SIG-M5 treated with dmso at 0.1 percent for 504 hours (cell line): ENCODE measurements at regions not wholly inside any gene's neighbourhood (a gene's known extent, or its start where the extent isn't known, plus 50 kb on each side); places are given as distances from the start of the nearest gene placed in this dataset.

ENCODE experiments used
- DNase-seq: peaks from one replicate; lab custom pipeline; 2025; ENCODE audit not compliant: unreplicated experiment; lab: John Stamatoyannopoulos, UW

- no peak for DNase-seq
Observed at GRCh38 chr11:134915881-134916280, 503.8 kb upstream of the B3GAT1 start.

DNA sequence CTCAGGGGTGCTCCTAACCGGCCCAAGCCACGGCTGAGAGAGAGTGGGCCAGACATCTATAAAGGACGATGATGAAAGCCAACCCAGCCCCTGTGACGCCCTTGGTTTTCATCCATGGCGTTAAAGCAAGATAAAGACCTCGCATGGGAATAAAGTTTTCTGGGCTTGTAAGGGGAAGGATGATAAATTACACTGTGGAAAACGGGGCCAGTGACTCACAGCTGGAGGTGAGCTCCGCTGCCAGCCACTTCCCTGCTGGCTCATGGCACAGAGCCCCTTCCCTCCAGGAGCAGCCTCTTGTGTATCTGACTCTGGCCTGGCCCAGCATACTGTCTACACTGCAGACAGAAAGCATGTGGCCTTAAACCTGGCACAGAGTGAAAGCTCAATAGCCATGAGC lies 503.2 kb upstream of the B3GAT1 start:
- no peak for DNase-seq

DNA sequence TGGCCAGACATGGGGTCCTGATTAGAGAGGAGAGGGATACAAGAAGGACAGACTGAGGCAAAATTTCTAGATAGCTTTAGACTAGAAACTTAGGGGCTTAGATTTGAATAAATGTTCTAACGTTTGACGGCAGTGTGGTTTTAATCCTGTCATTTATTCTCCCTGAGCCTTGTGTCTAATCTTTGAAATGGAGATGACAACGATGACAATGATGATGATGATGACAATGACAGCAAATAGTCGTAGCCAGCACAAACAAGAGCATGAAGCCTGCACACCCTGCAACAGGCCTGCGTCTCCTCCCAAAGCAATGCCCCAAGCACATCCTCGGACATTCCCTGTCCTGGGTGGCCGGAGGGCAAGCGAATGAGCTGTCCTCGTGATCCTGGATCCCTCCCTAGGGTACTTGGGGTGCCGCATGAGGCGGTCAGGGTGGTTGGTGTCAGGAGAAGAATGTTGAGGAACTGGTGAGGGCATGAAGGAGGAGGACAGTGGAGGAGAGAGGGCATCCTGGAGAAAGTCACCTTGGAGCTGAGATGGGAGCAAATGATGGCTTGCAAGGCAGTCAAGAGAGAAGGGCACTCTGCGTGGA lies 502.1 kb upstream of the B3GAT1 start:
- DNase-seq: no peak

DNA sequence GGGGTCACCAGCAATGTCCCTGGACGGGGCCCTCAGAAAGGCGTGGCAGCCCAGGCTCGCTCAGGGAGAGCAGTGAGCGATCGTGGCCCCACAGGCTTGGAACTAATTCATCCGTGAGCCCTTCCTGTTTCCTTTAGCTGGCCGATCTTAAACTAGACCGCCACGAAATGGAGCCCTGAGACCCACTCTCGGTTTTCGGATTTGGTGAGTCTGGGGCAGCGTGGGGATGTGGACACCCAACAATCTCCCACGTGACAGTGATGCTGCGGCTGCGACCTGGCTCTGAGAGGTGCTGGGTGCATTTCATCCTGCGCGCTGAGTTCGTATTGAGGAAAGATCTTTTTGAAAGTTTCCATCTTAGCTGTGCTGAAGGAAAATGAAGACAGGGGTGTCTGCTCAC lies 501.3 kb upstream of the B3GAT1 start:
- no peak for DNase-seq

GRCh38 chr11:134911514-134912180 lies 499.6 kb upstream of the B3GAT1 start:
- DNase-seq: no peak

DNA sequence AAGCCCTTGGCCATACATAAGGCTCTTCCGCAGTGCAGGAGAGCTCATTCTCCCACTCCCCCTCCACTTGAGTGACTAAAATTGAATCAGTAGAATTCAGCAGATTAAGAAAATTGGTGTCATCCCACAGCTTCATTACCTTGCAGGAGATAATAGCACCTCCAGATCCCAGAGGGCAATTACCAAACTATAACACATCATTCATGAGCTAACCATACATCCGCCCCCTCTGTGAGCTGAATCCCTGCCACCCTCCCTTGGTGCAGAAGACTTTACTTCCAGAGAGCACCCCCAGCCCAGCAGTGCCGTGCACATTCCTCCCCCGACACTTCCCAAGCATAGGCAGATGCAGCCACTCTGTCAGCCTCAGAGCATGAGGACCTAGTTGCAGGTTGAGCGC lies 496.5 kb upstream of the B3GAT1 start:
- DNase-seq: no peak

DNA sequence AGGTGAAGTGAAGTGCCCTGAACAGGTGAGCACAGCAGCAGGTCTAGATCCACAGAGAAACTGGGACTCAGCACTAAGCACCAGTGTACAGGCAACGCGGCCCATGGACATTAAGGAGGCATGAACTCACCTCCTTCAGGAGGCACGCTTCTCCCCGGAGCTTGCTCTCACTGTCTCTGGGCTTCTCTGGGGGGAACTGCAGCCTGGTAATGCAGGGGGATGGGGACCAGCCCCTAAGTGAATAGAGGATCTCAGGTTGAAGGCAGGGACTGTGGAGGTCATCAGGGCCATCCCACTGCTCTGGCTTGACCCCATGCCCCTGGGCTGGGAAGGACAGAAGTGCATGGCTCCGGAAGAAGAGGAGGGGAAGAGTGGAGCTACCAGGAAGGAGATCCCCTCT lies 495.6 kb upstream of the B3GAT1 start:
- DNase-seq: no peak

GRCh38 chr11:134906356-134906955 lies 494.4 kb upstream of the B3GAT1 start:
- no peak for DNase-seq

GRCh38 chr11:134905928-134906327 lies 493.9 kb upstream of the B3GAT1 start:
- DNase-seq: no peak

DNA sequence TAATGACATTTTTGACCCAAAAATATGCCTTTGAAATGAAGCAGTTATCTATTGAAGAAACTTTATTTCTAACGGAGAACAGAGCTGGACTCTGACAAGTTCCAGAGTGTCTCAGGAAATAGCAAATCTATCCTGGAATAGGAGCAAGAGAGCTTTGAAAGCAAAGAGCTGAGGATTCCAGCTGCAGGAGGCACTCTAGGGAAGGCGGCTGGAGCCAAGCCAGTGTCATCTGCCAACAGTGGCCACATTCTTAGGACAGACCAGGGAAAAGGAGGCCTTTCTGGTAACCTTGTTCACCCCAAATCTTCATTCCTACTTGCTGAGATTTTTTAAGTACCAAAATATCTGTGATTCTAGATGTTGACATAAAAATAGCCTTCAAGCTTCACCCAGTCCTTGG lies 493.5 kb upstream of the B3GAT1 start:
- no peak for DNase-seq

GRCh38 chr11:134904103-134904790 lies 492.2 kb upstream of the B3GAT1 start:
- no peak for DNase-seq

DNA sequence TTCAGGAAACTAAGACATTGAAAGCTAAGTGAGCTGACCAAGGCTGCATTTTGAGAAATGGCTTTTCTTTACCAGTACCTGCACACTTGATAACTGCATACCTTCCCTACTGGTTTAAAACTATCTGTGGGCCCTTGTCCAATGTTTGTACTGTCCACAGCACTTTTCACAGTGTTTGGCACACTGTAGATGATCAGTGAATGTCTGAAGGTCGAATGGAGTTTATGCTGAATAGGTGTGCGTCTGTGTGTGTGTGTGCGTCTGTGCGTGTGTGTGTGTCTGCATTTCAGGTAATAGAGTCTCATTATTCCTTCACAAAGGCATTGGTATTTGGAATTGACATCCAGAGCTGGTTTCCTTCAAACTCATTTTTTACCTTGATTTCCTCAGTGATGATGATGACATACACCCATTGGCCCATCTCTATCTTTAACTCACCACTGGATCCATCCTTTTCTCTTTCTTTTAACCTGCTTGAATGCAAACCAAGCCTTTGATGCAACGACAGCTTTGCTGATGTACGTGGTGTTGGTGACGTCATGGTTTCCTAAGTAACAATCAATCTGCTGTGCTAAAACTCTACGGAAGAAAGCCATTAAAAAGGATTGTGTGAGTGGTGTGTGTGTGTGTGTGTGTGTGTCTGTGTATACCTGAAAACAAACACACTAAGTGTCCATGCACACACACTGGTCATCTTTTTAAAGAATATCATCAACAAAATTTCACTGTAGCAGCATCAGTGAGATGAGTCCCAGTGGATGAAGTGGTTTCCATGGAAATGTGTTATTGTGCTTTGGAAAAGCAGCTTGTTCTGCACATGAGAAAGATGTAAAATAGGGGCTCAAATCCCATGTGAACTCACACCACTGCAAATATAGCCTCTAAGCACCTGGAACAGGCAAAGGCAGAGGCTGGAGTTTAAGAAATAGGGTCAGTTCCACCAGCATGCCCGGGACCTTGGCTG lies 490.2 kb upstream of the B3GAT1 start:
- no peak for DNase-seq

GRCh38 chr11:134901542-134901941 lies 489.5 kb upstream of the B3GAT1 start:
- DNase-seq: no peak

- DNase-seq: no peak
Observed at GRCh38 chr11:134893810-134894685, 482.0 kb upstream of the B3GAT1 start.

- no peak for DNase-seq
Observed at GRCh38 chr11:134890446-134890845, 478.4 kb upstream of the B3GAT1 start.

- no peak for DNase-seq
Observed at GRCh38 chr11:134889832-134890231, 477.8 kb upstream of the B3GAT1 start.

DNA sequence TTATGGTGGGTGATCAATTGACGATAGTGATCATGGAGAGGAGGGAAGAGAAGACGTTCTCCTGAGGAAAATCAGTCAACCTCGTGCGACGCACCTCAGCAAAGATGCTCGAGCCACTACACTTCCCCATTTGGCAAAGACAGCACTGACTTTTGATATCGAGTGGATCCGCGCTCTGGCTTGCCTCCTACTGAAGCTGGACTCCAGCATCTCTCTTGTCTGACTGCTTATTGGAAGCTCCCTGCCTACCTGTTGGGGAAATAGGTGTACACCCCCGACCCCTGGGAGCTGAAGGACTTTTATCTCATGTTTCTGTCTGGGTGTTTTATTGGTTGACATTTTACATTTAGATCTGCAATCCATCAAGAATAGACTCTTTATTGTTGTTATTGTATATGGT lies 476.8 kb upstream of the B3GAT1 start:
- no peak for DNase-seq

GRCh38 chr11:134887896-134888295 lies 475.9 kb upstream of the B3GAT1 start:
- no peak for DNase-seq

DNA sequence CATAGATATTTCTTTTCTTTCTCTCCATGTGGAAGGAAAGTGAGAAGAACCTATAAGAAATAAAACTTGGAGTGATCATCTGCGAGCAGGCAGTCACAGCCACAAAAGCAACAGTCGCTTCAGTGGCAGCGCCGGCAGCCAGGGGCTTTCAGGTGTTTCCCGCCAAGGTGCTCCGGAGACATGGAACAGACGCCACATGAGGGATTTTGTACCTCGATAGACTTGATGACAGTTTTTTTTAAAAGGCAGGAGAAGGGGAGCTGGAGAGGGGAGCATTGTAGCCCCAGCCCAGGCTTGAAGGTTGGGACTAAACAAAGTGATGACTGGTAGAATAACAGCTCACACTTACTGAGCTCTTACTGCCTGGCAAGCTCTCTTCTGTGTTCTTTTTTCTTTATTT lies 471.4 kb upstream of the B3GAT1 start:
- no peak for DNase-seq

DNA sequence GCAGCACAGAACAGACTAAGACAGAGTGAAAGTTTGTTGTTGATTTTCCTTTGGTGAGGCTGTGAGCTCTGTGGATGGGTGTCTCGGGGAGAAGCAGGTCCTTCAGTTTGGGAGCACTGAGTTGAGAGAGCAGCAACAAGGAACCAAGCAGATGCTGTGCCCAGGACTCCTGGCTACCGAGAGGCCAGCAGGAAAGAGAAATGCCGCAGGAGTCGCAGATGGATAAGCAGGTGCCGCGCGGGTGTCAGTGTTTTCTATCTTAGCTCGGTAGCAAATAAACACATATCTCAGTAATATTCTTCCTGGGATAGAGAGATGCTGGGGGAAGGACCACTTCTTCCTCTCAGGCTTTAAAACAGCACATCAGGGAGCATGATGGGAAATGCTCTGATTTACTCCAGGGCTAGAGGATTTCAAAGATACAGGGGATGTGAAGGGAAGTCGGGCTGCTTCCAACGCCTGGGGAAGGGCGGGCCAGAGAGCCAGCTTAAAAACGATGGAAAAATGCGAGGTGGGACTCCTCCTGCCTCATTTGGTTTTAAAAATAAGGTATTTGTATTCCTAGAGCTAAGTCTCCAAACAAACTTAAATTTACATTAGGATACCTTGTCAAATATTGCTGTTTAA lies 470.7 kb upstream of the B3GAT1 start:
- no peak for DNase-seq
